Parathyroid adenoma (tissue), 2 donors: ENCODE measurements at regions not wholly inside any gene's neighbourhood (a gene's known extent, or its start where the extent isn't known, plus 50 kb on each side); places are given as distances from the start of the nearest gene placed in this dataset.

Experiments used
- H2AFZ ChIP-seq: fragments of 300-600 bp; sonication (generic); one replicate; pipeline ENCODE4 v1.7.0; 2017; ENCODE audit warnings: antibody characterized with exemption, mild to moderate bottlenecking
- H3K27ac ChIP-seq: fragments of 300-600 bp; sonication (generic); one replicate; pipeline ENCODE4 v1.7.0; 2017
- H3K27me3 ChIP-seq: fragments of 300-600 bp; sonication (generic); one replicate; pipeline ENCODE4 v1.7.0; 2017; ENCODE audit warnings: low read length; ENCODE audit not compliant: control insufficient read depth, insufficient read depth
- H3K36me3 ChIP-seq: fragments of 300-600 bp; sonication (generic); one replicate; pipeline ENCODE4 v1.7.0; 2017; ENCODE audit warnings: low read length; ENCODE audit not compliant: control insufficient read depth, insufficient read depth
- H3K4me1 ChIP-seq: fragments of 300-600 bp; sonication (generic); one replicate; pipeline ENCODE4 v1.7.0; 2017; ENCODE audit warnings: control low read depth
- H3K4me2 ChIP-seq: fragments of 300-600 bp; sonication (generic); one replicate; pipeline ENCODE4 v1.7.0; 2017; ENCODE audit warnings: low read length
- H3K4me3 ChIP-seq: fragments of 300-600 bp; sonication (generic); one replicate; pipeline ENCODE4 v1.7.0; 2017; ENCODE audit warnings: low read depth, low read length
- H3K79me2 ChIP-seq: fragments of 300-600 bp; sonication (generic); one replicate; pipeline ENCODE4 v1.7.0; 2017; ENCODE audit warnings: control low read depth
- H3K9ac ChIP-seq: fragments of 300-600 bp; sonication (generic); one replicate; pipeline ENCODE4 v1.7.0; 2017; ENCODE audit warnings: mild to moderate bottlenecking
- H3K9me3 ChIP-seq: fragments of 300-600 bp; sonication (generic); one replicate; pipeline ENCODE4 v1.7.0; 2017; ENCODE audit warnings: low read length; ENCODE audit not compliant: control insufficient read depth
- CTCF ChIP-seq: fragments of 300-600 bp; sonication (generic); IDR thresholded peaks from one replicate; pipeline ENCODE4 v1.7.0; 2017; ENCODE audit warnings: antibody characterized with exemption, mild to moderate bottlenecking
- donor health status: primary hyperparathyroidism.

DNA sequence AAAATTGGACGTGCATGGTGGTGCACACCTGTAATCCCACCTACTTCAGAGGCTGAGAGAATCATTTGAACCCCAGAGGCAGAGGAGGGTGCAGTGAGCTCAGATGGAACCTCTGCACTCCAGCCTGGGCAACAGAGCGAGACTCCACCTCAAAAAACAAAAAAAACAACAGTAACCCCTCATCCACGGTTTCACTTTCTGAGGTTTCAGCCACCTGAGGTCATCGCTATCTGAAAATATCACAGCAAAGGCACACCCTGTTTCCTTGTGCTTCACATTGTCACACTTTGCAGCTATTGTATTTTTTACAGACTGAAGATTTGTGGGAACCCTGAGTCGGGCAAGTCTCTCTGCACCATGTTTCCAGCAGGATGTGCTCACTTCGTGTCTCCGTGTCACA lies 54.1 kb upstream of the FOXQ1 start:
- no peak overlapping the region for H2AFZ ChIP-seq
- no peak overlapping the region for H3K4me2 ChIP-seq
- H3K4me3 ChIP-seq = no peak overlapping the region
- H3K36me3 ChIP-seq = no peaks in the 10 kb centered on the region
- no peaks in the 10 kb centered on the region for H3K9me3 ChIP-seq
- H3K4me1 ChIP-seq = no peaks in the 10 kb centered on the region
- no peaks in the 10 kb centered on the region for H3K27me3 ChIP-seq
- H3K79me2 ChIP-seq = no peaks in the 10 kb centered on the region
- H3K27ac ChIP-seq = no peak overlapping the region
- H3K9ac ChIP-seq = no peak overlapping the region
- no peak for TF ChIP-seq CTCF

GRCh38 chr6:1256435-1257008 lies 55.4 kb upstream of the FOXQ1 start:
- Histone ChIP-seq H3K4me2 (no peak overlapping the region), H2AFZ (no peak overlapping the region), H3K4me1 (no peaks in the 10 kb centered on the region), H3K4me3 (no peak overlapping the region), H3K27me3 (no peaks in the 10 kb centered on the region), H3K9ac (no peak overlapping the region), H3K36me3 (no peaks in the 10 kb centered on the region), H3K9me3 (no peaks in the 10 kb centered on the region), H3K27ac (no peak overlapping the region), H3K79me2 (no peaks in the 10 kb centered on the region)
- TF ChIP-seq CTCF = no peak

GRCh38 chr6:1255636-1256365 lies 56.1 kb upstream of the FOXQ1 start:
- H3K4me1 ChIP-seq = no peaks in the 10 kb centered on the region
- no peaks in the 10 kb centered on the region for H3K9me3 ChIP-seq
- no peak overlapping the region for H3K4me3 ChIP-seq
- H3K4me2 ChIP-seq = no peak overlapping the region
- H2AFZ ChIP-seq = no peak overlapping the region
- no peak for TF ChIP-seq CTCF
- H3K27me3 ChIP-seq = no peaks in the 10 kb centered on the region
- H3K36me3 ChIP-seq = no peaks in the 10 kb centered on the region
- H3K27ac ChIP-seq = no peak overlapping the region
- H3K9ac ChIP-seq = no peak overlapping the region
- H3K79me2 ChIP-seq = no peaks in the 10 kb centered on the region

DNA sequence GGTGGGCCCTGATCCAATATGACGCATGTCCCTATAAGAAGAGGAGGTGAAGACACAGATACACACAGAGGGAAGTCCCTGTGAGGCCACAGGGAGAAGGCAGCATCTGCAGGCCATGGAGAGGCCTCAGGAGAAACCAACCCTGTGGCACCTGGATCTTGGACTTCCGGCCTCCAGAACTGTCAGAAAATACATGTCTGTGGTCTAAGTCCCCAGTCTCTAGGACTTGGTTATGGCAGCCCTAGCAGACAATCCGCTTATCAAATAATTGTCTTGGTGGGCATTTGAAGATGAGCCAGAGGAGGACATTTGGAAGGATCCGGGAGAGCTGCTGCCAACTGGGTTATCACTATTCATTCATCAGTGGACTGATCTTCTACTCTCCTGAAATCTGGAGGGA lies 57.6 kb upstream of the FOXQ1 start:
- Histone ChIP-seq H3K4me1 (no peaks in the 10 kb centered on the region), H3K4me2 (no peak overlapping the region), H3K27ac (no peak overlapping the region), H3K9me3 (no peaks in the 10 kb centered on the region), H3K79me2 (no peaks in the 10 kb centered on the region), H2AFZ (no peak overlapping the region), H3K36me3 (no peaks in the 10 kb centered on the region), H3K4me3 (no peak overlapping the region), H3K9ac (no peak overlapping the region), H3K27me3 (no peaks in the 10 kb centered on the region)
- no peak for TF ChIP-seq CTCF

DNA sequence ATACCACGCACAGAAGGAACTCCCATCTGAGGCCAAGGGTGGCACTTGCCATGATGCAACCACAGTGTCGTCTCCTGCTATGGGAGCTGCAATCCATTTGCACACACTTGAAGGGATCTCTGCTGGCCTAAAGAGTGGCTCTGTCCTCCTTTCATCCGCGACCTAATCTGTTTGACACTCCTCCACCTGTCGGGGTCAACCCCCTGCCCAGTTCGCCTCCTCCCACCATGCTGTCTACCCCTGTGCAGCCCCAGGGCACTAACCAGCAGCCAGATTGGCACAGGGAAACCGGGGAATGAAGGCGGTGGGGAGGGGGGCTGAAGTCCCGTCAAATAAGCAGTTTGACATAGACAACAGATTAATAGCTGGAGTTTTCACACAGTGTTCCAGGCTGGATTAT lies 58.1 kb upstream of the FOXQ1 start:
- H3K4me2 ChIP-seq = no peak overlapping the region
- TF ChIP-seq CTCF = no peak
- H3K9me3 ChIP-seq = no peaks in the 10 kb centered on the region

More for the DNA sequence above, 58.1 kb upstream of the FOXQ1 start:
- Histone ChIP-seq H3K36me3 (no peaks in the 10 kb centered on the region), H3K27me3 (no peaks in the 10 kb centered on the region), H2AFZ (no peak overlapping the region), H3K4me1 (no peaks in the 10 kb centered on the region), H3K79me2 (no peaks in the 10 kb centered on the region), H3K4me3 (no peak overlapping the region), H3K9ac (no peak overlapping the region), H3K27ac (no peak overlapping the region)
